ENCODE measurements at regions not wholly inside any gene's neighbourhood (a gene's known extent, or its start where the extent isn't known, plus 50 kb on each side); places are given as distances from the start of the nearest gene placed in this dataset.
A peak's percentile ranks its signal among the peaks of the same experiment; 100 is the strongest.
"Not testable (repeated sequence)": the region's sequence is repeated elsewhere in the genome, so short reads cannot be mapped to it uniquely, and the experiment has no call there.

GRCh38 chr6:97925504-97925903, 642.5 kb upstream of the MMS22L start:
- no peak for DNase-seq (ENCODE audit: missing footprints)
- ATAC-seq = no peak
- intact Hi-C loops (cut with DNase I) = no loop called here

DNA sequence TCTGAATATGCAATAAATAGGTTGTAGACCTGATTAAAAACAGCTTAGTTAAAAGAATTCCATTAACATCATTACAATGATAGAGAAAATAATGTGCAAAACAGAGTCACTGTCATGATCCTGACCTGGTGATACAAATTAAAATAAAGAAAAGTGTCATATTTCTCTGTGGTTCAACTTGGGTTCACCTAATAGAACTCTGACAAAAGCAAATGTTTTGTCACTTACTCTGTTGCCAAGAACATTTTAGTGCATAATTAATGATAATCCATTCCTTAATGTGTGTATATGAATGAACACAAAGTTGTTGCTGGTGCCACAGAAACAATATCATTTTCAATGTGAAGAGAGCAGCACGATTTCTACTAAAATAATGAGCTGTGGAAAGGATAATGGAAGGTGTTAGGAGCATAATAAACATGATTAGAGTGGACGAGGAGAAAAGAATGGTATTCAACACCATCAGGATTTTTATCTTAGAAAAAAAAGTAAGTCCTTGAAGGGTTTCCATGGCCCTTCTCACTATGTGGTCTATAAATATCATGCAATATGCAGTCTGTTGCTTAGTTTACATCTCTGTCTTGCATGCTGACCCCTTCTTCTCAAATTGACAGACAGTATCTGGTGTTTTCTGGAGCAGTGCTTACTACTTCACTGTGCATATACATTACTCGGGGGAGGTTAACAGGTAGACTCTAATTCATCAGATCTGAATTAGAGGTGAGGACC, 656.6 kb upstream of the MMS22L start:
- intact Hi-C loops (cut with DNase I) = no loop called here
- ATAC-seq = no peak
- DNase-seq (ENCODE audit: missing footprints) = no peak

DNA sequence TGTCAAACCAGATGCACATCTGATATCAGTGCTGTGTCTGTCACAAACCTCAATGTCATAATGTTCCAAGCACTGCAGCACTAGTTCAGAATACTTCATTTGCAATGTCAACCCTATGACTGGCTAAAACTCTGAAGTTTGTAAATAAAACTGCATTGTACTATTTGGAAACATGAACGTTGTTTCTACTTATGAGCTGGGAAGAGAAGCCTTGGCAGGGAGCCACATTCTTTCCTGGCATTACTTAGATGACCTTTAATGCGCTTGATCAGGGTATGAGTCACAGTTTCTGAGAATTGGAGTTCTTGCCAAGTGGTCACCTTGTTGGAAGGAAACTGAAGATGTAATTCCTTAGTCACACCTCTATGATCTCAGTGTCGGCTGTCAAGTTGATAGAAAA, 664.8 kb upstream of the MMS22L start:
- intact Hi-C loops (cut with DNase I) = no loop called here
- ATAC-seq (peak; percentile 39), DNase-seq (ENCODE audit: missing footprints) (no peak)

DNA sequence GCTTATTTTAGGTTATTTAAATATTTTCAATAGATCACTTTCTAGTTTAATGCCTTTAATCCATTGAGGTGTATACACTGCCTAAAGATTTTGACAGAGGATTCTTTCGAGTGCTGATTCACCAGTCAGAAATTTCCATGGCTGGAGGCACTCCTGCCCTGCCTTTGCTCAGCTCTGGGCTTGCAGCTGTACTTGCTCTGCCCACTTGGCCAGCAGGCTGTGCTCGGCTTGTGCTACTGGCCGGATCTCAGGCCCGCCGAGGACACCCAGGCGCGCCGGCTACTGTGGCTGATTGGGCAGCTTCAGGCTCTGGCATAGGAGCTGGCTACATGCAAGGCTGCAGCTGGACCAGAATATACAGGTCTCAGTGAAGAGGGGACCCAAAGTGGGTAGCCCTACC, 675.1 kb upstream of the MMS22L start:
- ATAC-seq (no peak), DNase-seq (ENCODE audit: missing footprints) (peak; percentile 47)
- intact Hi-C loops (cut with DNase I) = no loop called here

DNA sequence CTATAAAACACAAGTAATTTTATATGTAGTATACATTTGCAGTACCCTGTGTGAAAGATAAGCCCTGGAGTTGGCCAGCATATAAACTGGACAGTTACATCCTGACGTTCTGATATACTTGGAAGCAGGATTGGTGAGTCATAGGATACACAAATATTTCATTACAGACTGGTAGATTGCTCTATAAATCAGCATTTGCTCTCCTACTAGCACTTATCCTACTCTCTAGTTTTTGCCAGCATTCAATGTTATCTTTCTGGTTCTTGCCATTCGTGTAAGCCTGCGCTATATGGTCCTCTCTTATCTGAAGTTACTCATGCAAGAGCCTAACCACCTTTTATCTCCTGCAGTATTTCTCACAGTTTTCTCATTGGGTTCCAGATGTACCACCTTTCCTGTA, 680.2 kb upstream of the MMS22L start:
- DNase-seq (ENCODE audit: missing footprints) (no peak), ATAC-seq (no peak)

DNA sequence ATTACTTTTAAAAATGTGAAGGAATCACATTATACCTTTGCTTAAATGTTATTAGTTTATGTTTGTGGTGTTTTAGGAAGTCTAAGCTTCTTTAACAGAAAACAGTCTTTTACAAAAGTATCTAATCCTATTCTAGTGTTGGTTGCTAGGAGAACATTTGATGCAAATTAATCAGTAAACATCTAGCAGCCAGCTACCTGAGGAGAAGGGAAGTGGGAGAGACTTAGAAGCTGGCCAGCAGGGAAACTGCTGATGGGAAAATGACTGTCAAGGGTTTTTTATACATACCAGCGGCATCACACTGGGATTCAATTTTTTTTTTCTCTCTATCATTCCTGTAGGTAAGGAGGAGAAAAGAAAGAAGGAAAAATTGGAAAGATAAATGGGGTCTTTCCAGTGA, 686.0 kb upstream of the MMS22L start:
- ATAC-seq (no peak), DNase-seq (ENCODE audit: missing footprints) (no peak)
- intact Hi-C loops (cut with DNase I) = no loop called here

More for the DNA sequence above, 680.2 kb upstream of the MMS22L start:
- intact Hi-C loops (cut with DNase I) = no loop called here

DNA sequence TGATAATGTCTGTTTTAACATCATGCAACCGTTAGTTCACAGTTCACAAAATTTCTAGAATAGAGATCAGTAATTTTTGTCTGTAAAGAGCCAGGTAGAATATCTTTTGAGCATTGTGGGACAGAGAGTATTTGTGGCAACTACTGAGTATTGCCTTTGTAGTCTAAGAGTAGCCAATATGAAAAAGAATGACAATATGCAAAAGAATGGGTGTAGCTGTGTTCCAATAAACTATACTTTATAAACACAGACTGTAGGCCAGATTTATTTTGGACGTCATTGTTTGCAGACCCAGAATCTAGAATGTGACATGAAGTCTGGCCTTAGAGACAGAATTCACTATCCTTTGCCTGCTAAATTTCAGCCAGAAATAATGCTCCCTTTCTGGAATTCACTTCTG, 694.1 kb upstream of the MMS22L start:
- intact Hi-C loops (cut with DNase I) = no loop called here
- ATAC-seq (no peak), DNase-seq (ENCODE audit: missing footprints) (no peak)

DNA sequence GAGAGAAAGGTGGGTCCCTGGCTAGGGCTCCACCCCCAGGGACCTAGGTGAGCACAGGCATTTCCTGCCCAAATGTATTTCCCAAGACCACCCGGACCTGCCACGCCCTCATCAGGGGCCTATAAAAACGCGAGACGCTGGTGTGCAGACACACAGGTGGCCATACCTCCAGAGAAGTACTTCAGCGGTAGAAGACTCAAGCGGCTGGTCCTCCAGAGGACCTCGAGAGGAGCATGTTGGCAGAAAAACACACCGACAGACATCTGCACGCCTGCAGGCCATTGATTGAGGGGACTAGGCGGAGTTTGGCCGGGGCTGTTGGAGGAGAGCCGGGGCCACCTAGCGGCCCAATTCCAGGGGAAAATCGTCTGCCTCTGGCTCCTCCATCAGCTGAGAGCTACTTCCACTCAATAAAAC, 695.8 kb upstream of the MMS22L start:
- ATAC-seq = no peak
- intact Hi-C loops (cut with DNase I) = no loop called here
- no peak for DNase-seq (ENCODE audit: missing footprints)

DNA sequence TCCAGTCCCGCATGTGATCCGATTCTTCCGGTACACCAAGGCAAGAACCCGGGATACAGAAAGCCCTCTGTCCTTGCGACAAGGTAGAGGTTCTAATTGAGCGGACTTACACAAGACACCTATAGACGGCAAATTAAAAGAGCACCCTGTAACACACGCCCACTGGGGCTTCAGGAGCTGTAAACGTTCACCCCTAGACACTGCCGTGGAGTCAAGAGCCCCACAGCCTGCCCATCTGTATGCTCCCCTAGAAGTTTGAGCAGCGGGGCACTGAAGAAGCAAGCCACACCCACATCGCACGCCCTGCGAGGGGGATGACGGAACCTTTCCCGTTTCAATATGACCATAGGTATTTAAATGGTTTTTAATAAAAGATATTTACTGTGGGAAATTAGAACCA, 696.3 kb upstream of the MMS22L start:
- intact Hi-C loops (cut with DNase I); DNase-seq (ENCODE audit: missing footprints); ATAC-seq: not testable (repeated sequence)

DNA sequence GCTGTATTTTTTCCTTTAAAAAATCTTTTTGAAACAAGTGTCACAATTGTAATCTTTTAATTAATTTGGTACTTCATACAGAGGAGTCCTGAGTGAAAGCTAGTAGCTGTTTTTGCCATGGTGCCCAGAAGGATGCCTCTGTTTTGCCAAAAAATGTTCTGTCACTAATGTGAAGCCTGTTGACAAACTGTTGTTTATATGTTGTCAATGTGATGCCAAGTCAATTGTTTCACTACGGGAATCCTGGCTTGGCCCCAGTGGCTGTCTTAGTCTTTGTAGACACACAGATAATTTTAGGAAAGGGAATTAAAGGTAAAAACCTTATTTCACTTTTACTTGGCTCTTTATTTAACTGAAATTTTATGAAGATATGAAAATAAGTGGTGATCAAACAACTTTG, 706.4 kb upstream of the MMS22L start:
- DNase-seq (ENCODE audit: missing footprints) (no peak), ATAC-seq (no peak)
- intact Hi-C loops (cut with DNase I) = no loop called here

DNA sequence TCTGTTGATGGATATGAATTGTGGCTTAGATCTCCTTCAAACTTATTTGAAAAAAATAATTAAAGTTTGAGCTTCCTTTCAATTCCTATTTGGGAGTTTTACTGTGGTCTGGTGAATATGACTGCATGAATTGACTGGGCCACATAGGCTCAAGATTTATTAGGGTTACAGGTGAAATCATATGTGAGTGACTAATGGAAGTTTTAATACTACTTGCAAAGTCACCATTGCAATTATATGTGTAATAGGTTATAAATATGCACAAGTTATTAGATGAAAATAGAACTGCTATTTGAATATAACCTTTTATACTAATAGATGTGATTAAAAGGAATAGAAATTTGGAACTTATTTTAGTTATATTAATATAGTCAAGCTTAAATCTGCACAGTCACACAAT, 712.1 kb upstream of the MMS22L start:
- ATAC-seq (no peak), DNase-seq (ENCODE audit: missing footprints) (no peak)

GRCh38 chr6:98002678-98003077, 719.7 kb upstream of the MMS22L start:
- ATAC-seq = no peak

More for the DNA sequence above, 712.1 kb upstream of the MMS22L start:
- intact Hi-C loops (cut with DNase I) = no loop called here

GRCh38 chr6:98014442-98015201, 731.6 kb upstream of the MMS22L start:
- no peak for DNase-seq (ENCODE audit: missing footprints)
- intact Hi-C loops (cut with DNase I) = no loop called here
- no peak for ATAC-seq

More at GRCh38 chr6:98002678-98003077, 719.7 kb upstream of the MMS22L start:
- no peak for DNase-seq (ENCODE audit: missing footprints)
- intact Hi-C loops (cut with DNase I) = no loop called here

GRCh38 chr6:98016565-98016964, 733.5 kb upstream of the MMS22L start:
- intact Hi-C loops (cut with DNase I) = no loop called here
- ATAC-seq (no peak), DNase-seq (ENCODE audit: missing footprints) (no peak)

GRCh38 chr6:98020222-98020621, 737.2 kb upstream of the MMS22L start:
- no peak for DNase-seq (ENCODE audit: missing footprints)
- no peak for ATAC-seq
- intact Hi-C loops (cut with DNase I) = no loop called here

GRCh38 chr6:98024359-98024758, 741.3 kb upstream of the MMS22L start:
- DNase-seq (ENCODE audit: missing footprints) (no peak), ATAC-seq (no peak)
- intact Hi-C loops (cut with DNase I) = no loop called here

GRCh38 chr6:98027898-98028297, 744.9 kb upstream of the MMS22L start:
- no peak for DNase-seq (ENCODE audit: missing footprints)
- ATAC-seq = no peak
- intact Hi-C loops (cut with DNase I) = no loop called here

- ATAC-seq (no peak), DNase-seq (ENCODE audit: missing footprints) (no peak)
- intact Hi-C loops (cut with DNase I) = no loop called here
These were observed 750.6 kb upstream of the MMS22L start for GRCh38 chr6:98033617-98034016.

GRCh38 chr6:98036344-98036923, 753.4 kb upstream of the MMS22L start:
- no peak for ATAC-seq
- intact Hi-C loops (cut with DNase I) = no loop called here
- DNase-seq (ENCODE audit: missing footprints) = no peak

DNA sequence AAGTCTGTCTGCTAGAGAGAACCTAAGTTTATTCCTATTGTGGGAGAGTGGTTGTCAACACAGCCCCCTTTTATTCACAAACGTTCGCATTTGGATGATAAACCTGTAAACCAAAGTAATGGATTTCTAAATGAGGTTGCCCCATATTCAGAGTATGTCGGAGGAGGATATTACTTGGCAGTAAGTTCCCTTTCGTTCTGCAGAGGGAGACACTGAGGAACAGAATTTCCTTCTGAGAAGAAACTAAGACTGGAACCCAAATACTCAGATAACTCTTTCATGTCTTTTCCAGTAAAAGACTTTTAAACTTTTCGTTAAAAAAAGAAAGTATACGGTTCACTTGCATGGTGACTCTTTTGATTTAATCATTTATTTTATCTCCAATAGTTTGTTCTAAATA, 754.6 kb upstream of the MMS22L start:
- intact Hi-C loops (cut with DNase I) = no loop called here
- ATAC-seq = no peak
- no peak for DNase-seq (ENCODE audit: missing footprints)
